Liver (tissue), 8 donors: ENCODE measurements at regions not wholly inside any gene's neighbourhood (a gene's known extent, or its start where the extent isn't known, plus 50 kb on each side); places are given as distances from the start of the nearest gene placed in this dataset.

Source experiments
- DNase-seq: peaks from one replicate; pipeline ENCODE4 v3.0.0-alpha.2; 2017; ENCODE audit warnings: low spot score
- H3K27ac ChIP-seq, 2 donors: one replicate each; pipeline ENCODE4 v1.7.0; 2013; ENCODE audit warnings: inconsistent platforms in 2 of 2, low read length in 2 of 2, control low read depth in 1 of 2, low read depth in 1 of 2, mild to moderate bottlenecking in 1 of 2
- H3K27me3 ChIP-seq, 4 donors: one replicate each; pipeline versions ENCODE4 v1.6.1 to v1.7.0; 2013; ENCODE audit warnings: low read length in 3 of 4, inconsistent platforms in 1 of 4, mild to moderate bottlenecking in 1 of 4, moderate library complexity in 1 of 4; ENCODE audit not compliant: control insufficient read depth in 4 of 4, insufficient read depth in 4 of 4
- H3K36me3 ChIP-seq, 4 donors: one replicate each; pipeline versions ENCODE4 v1.6.1 to v1.7.0; 2013; ENCODE audit warnings: low read length in 3 of 4, mild to moderate bottlenecking in 3 of 4, low read depth in 1 of 4, moderate library complexity in 1 of 4; ENCODE audit not compliant: control insufficient read depth in 4 of 4, insufficient read depth in 3 of 4
- H3K4me1 ChIP-seq, 4 donors: one replicate each; pipeline versions ENCODE4 v1.6.1 to v1.7.0; 2013; ENCODE audit warnings: low read length in 3 of 4, mild to moderate bottlenecking in 3 of 4, moderate library complexity in 1 of 4; ENCODE audit not compliant: control insufficient read depth in 4 of 4, insufficient read depth in 4 of 4
- H3K4me3 ChIP-seq, 3 donors: one replicate each; pipeline versions ENCODE4 v1.6.1 to v1.7.0; 2013; ENCODE audit warnings: low read length in 3 of 3, control low read depth in 1 of 3, low read depth in 1 of 3, mild to moderate bottlenecking in 1 of 3
- H3K9ac ChIP-seq, 2 donors: one replicate each; pipeline ENCODE4 v1.7.0; 2013; ENCODE audit warnings: low read length in 2 of 2, mild to moderate bottlenecking in 2 of 2, moderate library complexity in 2 of 2, control low read depth in 1 of 2, low read depth in 1 of 2
- H3K9me3 ChIP-seq, 4 donors: one replicate each; pipeline versions ENCODE4 v1.6.1 to v1.7.0; 2013; ENCODE audit warnings: low read length in 3 of 4; ENCODE audit not compliant: control insufficient read depth in 4 of 4
- EGR1 ChIP-seq, 2 donors: IDR thresholded peaks; 2 replicates each; pipeline ENCODE4 v1.6.1; 2016 to 2018; ENCODE audit warnings: antibody characterized with exemption in 2 of 2, low read depth in 2 of 2
- FOXA1 ChIP-seq: IDR thresholded peaks from 2 replicates; pipeline ENCODE4 v1.6.1; 2016; ENCODE audit warnings: antibody characterized with exemption
- FOXA2 ChIP-seq: IDR thresholded peaks from 2 replicates; pipeline ENCODE4 v1.6.1; 2016; ENCODE audit warnings: antibody characterized with exemption
- GABPA ChIP-seq, 2 donors: IDR thresholded peaks in 1 of 2; conservative IDR thresholded peaks in 1 of 2; 2 replicates each; pipeline ENCODE4 v1.6.1; 2016; ENCODE audit warnings: antibody characterized with exemption in 2 of 2, mild to moderate bottlenecking in 1 of 2, moderate library complexity in 1 of 2
- HNF4A ChIP-seq, 2 donors: conservative IDR thresholded peaks; 2 replicates each; pipeline ENCODE4 v1.6.1; 2016; ENCODE audit warnings: antibody characterized with exemption in 2 of 2, mild to moderate bottlenecking in 2 of 2
- HNF4G ChIP-seq: IDR thresholded peaks from 2 replicates; pipeline ENCODE4 v1.6.1; 2016; ENCODE audit warnings: antibody characterized with exemption
- JUND ChIP-seq, 2 donors: IDR thresholded peaks; 2 replicates each; pipeline ENCODE4 v1.6.1; 2016; ENCODE audit warnings: antibody characterized with exemption in 2 of 2
- NR2F2 ChIP-seq: IDR thresholded peaks from 2 replicates; pipeline ENCODE4 v1.6.1; 2016; ENCODE audit warnings: antibody characterized with exemption
- RAD21 ChIP-seq, 2 donors: IDR thresholded peaks; 2 replicates each; pipeline ENCODE4 v1.6.1; 2016; ENCODE audit warnings: antibody characterized with exemption in 2 of 2, mild to moderate bottlenecking in 2 of 2
- RXRA ChIP-seq, 2 donors: IDR thresholded peaks; 2 replicates each; pipeline ENCODE4 v1.6.1; 2017 to 2018; ENCODE audit warnings: antibody characterized with exemption in 2 of 2, mild to moderate bottlenecking in 1 of 2
- SP1 ChIP-seq: IDR thresholded peaks from 2 replicates; pipeline ENCODE4 v1.6.1; 2018; ENCODE audit warnings: antibody characterized with exemption, mild to moderate bottlenecking
- TAF1 ChIP-seq: conservative IDR thresholded peaks from 2 replicates; pipeline ENCODE4 v1.6.1; 2016; ENCODE audit warnings: antibody characterized with exemption, mild to moderate bottlenecking
- YY1 ChIP-seq: IDR thresholded peaks from 2 replicates; pipeline ENCODE4 v1.6.1; 2016; ENCODE audit warnings: antibody characterized with exemption, mild to moderate bottlenecking
- WGBS: extraction: QIAGEN DNeasy Blood & Tissue Kit; methylation state at CpG from one replicate; pipeline ENCODE4 v1.1.7; 2013; 5-methylcytosine and 5-hydroxymethylcytosine counted together
- TF ChIP-seq, protein P1 (sequence below): IDR thresholded peaks from 2 replicates; pipeline ENCODE4 v1.6.1; 2016; ENCODE audit warnings: antibody characterized with exemption, mild to moderate bottlenecking
- TF ChIP-seq, protein P2 (sequence below): fragments of 150-350 bp; IDR thresholded peaks from 2 replicates; pipeline ENCODE4 v1.5.1; 2017; ENCODE audit warnings: improper control_type of control experiment, low read depth, low read length; ENCODE audit not compliant: missing input control
- TF ChIP-seq, protein P3 (sequence below): IDR thresholded peaks from 2 replicates; pipeline ENCODE4 v1.6.1; 2016; ENCODE audit warnings: antibody characterized with exemption
- TF ChIP-seq, protein P4 (sequence below): IDR thresholded peaks from 2 replicates; pipeline ENCODE4 v1.6.1; 2016; ENCODE audit warnings: antibody characterized with exemption
- TF ChIP-seq, protein P5 (sequence below): IDR thresholded peaks from 2 replicates; pipeline ENCODE4 v1.6.1; 2016; ENCODE audit warnings: antibody characterized with exemption
- donor health status: healthy.
- donor health status: healthy.
- donor health status: healthy.
- donor health status: healthy.
- donor health status: healthy.

DNA sequence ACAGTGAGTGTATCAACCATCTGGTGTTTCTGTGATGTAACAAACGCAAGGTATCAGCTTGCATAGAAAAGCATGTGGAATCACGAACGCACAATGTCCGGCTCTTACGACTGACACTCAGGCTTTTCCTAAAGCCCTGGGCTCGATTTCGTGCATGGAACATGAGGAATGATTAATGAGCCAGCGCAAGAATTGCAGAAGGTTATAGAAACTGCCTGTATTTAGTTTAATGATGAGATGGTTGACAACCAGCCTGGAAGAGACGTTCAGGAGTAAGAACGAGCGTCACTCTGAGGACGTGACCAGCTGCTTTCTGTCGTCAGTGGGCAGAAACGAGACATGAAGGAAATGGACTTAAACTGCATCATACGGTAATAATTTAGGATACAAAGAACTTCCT, 497.6 kb downstream of the IRX1 start:
- Histone ChIP-seq H3K36me3 (no peaks in the 10 kb centered on the region), H3K27me3 (no peaks in the 10 kb centered on the region), H3K9me3 (no peaks in the 10 kb centered on the region), H3K9ac (no peak overlapping the region), H3K4me3 (no peak overlapping the region), H3K27ac (no peak overlapping the region), H3K4me1 (no peaks in the 10 kb centered on the region)
- WGBS = 77% methylated on average over 15 of the region's 15 CpGs
- DNase-seq = no peak
- TF ChIP-seq, protein P1, sequence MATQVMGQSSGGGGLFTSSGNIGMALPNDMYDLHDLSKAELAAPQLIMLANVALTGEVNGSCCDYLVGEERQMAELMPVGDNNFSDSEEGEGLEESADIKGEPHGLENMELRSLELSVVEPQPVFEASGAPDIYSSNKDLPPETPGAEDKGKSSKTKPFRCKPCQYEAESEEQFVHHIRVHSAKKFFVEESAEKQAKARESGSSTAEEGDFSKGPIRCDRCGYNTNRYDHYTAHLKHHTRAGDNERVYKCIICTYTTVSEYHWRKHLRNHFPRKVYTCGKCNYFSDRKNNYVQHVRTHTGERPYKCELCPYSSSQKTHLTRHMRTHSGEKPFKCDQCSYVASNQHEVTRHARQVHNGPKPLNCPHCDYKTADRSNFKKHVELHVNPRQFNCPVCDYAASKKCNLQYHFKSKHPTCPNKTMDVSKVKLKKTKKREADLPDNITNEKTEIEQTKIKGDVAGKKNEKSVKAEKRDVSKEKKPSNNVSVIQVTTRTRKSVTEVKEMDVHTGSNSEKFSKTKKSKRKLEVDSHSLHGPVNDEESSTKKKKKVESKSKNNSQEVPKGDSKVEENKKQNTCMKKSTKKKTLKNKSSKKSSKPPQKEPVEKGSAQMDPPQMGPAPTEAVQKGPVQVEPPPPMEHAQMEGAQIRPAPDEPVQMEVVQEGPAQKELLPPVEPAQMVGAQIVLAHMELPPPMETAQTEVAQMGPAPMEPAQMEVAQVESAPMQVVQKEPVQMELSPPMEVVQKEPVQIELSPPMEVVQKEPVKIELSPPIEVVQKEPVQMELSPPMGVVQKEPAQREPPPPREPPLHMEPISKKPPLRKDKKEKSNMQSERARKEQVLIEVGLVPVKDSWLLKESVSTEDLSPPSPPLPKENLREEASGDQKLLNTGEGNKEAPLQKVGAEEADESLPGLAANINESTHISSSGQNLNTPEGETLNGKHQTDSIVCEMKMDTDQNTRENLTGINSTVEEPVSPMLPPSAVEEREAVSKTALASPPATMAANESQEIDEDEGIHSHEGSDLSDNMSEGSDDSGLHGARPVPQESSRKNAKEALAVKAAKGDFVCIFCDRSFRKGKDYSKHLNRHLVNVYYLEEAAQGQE = no peak
- TF ChIP-seq, protein P2, sequence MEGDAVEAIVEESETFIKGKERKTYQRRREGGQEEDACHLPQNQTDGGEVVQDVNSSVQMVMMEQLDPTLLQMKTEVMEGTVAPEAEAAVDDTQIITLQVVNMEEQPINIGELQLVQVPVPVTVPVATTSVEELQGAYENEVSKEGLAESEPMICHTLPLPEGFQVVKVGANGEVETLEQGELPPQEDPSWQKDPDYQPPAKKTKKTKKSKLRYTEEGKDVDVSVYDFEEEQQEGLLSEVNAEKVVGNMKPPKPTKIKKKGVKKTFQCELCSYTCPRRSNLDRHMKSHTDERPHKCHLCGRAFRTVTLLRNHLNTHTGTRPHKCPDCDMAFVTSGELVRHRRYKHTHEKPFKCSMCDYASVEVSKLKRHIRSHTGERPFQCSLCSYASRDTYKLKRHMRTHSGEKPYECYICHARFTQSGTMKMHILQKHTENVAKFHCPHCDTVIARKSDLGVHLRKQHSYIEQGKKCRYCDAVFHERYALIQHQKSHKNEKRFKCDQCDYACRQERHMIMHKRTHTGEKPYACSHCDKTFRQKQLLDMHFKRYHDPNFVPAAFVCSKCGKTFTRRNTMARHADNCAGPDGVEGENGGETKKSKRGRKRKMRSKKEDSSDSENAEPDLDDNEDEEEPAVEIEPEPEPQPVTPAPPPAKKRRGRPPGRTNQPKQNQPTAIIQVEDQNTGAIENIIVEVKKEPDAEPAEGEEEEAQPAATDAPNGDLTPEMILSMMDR = no peak
- TF ChIP-seq, protein P3, sequence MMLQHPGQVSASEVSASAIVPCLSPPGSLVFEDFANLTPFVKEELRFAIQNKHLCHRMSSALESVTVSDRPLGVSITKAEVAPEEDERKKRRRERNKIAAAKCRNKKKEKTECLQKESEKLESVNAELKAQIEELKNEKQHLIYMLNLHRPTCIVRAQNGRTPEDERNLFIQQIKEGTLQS = no peak
- TF ChIP-seq TAF1 (no peak), JUND (IDR thresholded peaks at IDR 0.05) (no peak), EGR1 (IDR thresholded peaks at IDR 0.05; ENCODE audit: low read depth in 2 of 2) (no peak), RXRA (IDR thresholded peaks at IDR 0.05) (no peak), FOXA2 (no peak), HNF4A (conservative IDR thresholded peaks at IDR 0.05) (no peak), NR2F2 (no peak), YY1 (no peak), SP1 (no peak), FOXA1 (no peak), GABPA (IDR thresholded peaks at IDR 0.05 in 1 of 2, conservative IDR thresholded peaks at IDR 0.05 in 1 of 2) (no peak), HNF4G (no peak), RAD21 (IDR thresholded peaks at IDR 0.05) (no peak)
- TF ChIP-seq, protein P4, sequence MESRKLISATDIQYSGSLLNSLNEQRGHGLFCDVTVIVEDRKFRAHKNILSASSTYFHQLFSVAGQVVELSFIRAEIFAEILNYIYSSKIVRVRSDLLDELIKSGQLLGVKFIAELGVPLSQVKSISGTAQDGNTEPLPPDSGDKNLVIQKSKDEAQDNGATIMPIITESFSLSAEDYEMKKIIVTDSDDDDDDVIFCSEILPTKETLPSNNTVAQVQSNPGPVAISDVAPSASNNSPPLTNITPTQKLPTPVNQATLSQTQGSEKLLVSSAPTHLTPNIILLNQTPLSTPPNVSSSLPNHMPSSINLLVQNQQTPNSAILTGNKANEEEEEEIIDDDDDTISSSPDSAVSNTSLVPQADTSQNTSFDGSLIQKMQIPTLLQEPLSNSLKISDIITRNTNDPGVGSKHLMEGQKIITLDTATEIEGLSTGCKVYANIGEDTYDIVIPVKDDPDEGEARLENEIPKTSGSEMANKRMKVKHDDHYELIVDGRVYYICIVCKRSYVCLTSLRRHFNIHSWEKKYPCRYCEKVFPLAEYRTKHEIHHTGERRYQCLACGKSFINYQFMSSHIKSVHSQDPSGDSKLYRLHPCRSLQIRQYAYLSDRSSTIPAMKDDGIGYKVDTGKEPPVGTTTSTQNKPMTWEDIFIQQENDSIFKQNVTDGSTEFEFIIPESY = no peak
- TF ChIP-seq, protein P5, sequence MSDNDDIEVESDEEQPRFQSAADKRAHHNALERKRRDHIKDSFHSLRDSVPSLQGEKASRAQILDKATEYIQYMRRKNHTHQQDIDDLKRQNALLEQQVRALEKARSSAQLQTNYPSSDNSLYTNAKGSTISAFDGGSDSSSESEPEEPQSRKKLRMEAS = no peak
